NOMO-1 (cell line): ENCODE measurements at regions not wholly inside any gene's neighbourhood (a gene's known extent, or its start where the extent isn't known, plus 50 kb on each side); places are given as distances from the start of the nearest gene placed in this dataset.

Experiments
- DNase-seq, 2 experiments: peaks; one replicate each; lab custom pipeline; 2025; ENCODE audit not compliant: unreplicated experiment in 2 of 2; lab: John Stamatoyannopoulos, UW

DNA sequence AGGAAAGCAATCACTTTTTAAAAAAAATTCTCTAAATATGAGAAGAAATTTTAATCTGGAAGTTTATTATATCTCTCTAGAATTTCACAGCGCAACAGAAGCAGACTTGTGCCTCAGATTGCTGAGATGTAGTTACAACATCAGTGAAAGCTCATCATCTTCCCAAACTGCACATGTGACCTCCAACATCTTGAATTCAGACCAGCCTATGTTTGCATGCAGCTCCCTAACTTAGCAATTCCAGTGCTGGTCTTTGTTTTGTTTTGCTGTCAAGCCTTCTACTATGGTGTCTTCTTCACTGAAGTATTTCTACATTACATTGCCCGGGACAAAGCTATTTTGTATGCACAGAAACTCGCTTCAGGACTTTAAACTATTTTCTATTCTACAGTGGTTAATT lies 684.8 kb upstream of the PTBP2 start:
- no peak for DNase-seq

DNA sequence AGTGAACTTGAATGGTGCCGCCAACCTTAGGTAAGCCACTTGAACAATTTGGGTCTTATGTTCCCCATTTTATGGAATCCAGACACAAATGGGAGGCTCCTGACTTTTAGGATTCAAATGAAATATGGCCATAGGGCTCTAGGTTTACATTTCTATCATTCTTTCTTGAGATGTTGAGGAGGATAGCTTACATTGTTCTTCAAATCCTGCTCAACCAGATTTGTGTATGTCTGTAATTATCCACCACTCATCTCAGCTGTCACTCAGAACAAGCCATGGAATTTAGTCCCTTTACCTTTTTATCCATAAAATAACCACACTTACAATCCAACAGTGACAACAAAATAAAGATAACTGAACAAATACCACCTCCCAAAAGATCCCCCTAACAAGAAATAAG lies 682.9 kb upstream of the PTBP2 start:
- no peak for DNase-seq

DNA sequence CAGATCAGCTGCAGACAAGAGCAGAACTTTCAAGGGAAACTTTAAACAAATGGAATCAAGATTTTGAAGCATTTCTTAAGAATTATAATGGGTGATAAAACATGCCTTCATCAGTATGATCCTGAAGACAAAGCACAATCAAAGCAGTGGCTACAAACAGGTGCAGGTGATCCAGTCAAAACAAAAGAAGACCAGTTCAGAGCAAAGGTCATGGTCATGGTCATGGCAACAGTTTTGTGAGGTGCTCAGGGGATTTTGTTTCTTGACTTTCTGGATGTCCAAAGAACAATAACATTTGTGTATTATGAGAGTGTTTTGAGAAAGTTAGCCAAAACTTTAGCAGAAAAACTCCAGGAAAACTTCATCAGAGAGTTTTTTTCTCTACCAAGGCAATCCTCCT lies 681.7 kb upstream of the PTBP2 start:
- DNase-seq, result no peak

DNA sequence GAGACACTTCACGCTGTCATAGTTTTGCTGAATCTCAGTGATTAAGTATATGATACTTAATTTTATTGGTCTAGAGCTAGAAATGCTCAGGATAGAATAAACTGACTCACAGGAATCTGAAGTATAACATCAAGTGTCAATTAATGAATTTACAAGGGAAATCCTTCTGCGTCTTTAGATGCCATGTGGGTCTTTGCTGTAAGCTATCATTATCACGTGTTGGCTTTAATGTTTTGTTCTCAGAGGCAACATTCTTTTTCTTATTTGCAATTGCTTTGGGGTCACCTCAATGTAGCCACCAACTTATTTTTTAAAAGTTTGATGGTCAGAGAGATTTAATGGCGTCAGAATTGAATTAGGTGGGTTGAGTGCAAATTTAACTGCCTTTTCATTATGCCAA lies 680.1 kb upstream of the PTBP2 start:
- DNase-seq, result no peak

DNA sequence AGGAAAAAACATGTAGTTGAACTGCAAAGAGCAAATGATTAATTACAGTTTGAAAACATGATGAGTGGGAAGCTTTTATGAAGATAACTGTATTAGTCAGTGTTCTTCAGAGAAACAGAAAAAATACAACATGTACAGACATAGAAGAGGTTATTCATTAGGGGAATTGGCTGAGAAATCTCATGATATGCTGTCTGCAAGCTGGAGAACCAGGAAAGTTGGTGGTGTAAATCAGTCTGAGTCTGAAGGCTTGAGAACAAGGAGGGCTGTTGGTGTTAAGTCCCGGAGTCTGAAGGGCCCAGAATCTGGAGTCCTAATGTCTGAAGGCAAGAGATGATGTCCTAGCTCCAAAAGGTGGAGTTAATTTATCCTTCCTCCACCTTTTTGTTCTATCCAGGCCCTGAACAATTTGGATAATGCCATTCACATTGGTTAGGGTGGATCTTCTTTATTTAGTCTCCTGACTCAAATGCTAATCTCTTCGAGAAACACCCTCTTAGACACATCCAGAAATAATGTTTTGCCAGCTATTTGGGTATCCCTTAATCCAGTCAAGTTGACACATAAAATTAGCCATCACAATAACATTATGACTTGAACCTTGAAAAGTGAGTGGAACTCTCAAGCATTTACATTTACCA lies 672.9 kb upstream of the PTBP2 start:
- no peak for DNase-seq

DNA sequence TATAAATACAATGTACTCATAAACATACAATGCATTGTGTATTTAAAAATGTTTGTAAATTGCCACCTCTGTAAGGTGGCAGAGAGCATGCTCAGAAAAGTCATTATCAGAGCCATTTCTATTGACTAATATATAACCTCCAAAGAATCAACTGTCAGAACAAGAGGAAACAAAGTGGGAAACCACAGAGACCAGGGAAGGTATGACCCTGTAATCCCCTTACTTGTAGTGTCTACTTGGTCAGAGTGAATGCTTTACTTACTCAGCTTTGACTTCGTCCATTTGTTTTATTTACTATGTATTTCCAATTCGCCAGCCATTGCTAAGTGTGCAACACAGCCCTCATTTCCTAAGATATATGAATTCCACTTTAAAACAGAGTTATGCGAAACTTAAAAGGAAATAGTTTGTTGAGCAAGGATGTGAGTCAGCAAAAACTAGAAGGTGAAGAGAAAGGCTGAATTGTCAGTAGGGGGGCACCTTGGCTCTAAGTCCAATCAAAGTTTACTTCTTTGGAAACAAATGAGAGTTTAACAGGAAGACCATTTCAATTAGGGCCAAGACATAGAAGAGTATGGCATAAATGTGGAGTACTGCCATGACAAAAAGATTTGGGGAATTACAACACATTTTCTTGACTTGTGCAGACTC lies 671.7 kb upstream of the PTBP2 start:
- DNase-seq, result peak; percentile 46 to 65

DNA sequence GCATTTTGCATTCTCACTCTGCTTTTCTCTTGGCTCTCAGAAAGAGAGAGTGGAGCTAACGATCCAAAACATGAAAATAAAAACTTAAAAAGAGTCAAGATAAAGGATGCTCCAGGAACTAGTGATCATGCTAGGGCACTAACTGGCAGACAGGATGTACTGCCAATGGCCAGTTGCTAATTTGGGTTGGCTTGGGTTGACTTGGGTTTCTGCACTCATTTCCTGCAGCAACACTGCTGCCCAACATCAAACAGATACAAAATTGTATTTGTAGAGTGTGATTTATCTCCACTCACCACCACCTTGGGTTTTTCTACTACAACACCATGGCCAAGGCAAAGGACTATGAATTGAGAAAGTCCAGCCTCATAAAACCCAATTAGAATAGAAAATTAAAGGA lies 662.3 kb upstream of the PTBP2 start:
- DNase-seq, result no peak

DNA sequence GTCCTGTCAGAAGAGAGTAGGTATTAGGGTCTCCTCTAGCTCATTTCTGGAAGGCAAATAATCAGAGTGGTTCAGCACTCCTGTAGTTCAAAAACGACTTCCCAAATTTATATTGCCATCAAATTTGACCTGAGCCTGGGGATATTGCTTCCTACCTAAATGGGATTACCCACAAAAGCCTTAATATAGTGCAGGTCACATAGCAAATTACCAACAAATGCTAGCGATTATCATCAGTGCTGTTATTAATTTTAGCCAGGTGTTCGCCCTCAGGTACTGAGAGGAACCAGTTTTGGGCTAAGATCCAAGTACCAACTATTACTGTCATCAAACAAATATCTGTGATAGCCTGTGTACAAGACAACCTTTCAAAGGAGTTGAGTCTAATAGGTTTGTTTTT lies 661.8 kb upstream of the PTBP2 start:
- no peak for DNase-seq

DNA sequence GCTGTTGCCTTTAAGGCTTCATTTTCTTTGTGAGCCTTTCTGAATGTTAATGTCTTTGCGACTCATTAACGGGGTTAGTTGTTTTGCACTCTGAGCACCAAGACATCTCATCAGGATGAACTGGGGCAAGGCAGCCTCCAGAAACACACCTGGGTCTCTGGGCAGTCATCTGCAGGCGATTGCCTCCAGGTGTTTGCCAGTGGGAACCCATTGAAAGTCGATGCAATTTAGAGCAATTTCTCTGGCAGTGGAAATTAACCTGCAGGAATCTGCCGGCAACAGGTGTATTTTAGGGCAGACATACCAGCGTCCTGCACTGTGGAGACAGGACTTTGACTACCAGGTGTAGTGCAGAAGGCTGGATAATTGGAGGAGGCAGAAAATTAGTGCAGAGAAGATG lies 661.0 kb upstream of the PTBP2 start:
- no peak for DNase-seq

DNA sequence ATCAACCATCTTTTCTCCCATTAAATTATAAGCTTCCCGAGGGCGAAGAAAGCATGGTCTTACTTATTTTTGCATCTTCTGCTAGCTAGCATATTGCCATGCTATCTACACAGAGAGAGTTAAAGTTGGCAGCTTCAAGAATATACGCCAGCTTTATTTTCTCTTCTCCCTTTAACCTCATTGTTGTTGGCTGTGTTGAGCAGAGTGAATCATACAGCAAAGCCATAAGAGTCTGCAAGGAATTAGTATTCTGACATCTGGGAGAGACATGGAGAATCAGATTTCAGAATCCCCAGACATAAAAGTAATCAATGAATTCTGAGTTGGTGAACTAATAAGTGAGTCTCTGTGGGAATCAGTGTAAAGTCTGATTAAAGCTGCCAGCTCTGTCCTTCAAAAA lies 649.6 kb upstream of the PTBP2 start:
- no peak for DNase-seq

DNA sequence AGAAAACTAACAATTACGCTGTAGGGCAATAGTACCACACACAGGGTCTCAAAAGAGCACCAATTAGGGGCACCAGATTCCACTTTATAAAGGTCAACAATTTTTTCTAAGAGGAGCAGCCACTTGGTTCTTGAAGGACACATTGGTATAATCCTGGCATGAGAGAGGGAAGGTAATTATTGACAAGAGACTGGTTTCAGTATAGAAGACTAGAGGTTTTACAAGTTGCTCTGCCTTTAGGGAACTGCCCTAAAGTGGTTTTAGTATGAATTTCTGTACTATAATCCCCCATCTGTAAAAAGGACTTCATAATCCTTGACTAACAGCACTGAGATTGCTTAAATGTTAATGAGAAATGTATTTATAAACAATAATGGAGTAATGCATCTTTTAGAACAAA lies 648.5 kb upstream of the PTBP2 start:
- DNase-seq, result no peak

DNA sequence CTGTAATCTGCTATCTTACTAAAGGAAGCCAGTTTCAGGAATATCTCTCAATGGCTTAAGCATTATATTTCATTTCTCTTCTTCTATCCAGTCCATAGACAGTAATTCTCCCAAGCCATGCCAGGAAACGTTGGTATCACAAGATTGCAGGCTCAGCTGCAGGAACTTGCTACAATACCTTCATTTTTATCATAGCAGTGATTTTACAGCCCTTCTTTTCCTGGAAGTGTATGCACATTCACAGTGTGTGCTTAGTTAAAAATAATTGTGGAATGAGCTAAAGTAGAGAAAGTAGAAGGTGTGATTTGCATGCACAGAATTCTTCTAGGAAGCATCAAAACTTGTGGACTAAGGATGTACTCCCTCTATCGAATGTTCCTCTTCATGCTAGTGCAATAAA lies 647.2 kb upstream of the PTBP2 start:
- DNase-seq, result no peak

DNA sequence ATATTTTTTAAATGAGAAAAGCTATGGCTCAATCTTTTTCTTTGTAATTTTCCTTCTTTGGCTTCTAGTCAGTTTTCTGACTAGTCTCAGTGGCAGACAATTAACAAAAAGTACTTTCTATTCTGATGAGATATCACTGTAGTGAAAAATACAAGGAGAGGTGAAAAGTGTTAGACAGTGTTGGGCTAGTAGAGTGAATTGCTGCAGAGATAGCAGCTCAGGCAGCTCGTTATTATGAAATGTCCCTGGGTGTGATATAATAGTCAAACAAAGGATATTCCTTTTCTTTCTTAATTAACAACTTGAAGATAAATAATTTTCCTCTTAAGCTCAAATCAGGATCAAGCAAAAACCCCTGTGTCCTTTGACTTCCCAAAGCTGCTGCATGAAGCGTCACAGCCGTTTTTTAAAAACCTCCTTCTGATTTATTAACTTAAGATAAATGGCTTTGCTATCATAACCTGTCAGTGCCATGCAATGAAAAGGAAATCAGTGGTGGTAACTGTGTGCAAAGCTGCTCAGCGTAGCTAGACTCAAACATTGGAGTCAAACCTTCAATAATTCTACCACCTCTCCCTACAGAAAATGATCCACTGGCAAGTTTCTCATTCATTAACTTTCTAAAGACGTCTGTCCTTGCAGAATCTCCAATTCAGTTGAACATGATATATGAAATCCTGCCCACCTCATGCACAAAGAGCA lies 646.6 kb upstream of the PTBP2 start:
- DNase-seq, result no peak

DNA sequence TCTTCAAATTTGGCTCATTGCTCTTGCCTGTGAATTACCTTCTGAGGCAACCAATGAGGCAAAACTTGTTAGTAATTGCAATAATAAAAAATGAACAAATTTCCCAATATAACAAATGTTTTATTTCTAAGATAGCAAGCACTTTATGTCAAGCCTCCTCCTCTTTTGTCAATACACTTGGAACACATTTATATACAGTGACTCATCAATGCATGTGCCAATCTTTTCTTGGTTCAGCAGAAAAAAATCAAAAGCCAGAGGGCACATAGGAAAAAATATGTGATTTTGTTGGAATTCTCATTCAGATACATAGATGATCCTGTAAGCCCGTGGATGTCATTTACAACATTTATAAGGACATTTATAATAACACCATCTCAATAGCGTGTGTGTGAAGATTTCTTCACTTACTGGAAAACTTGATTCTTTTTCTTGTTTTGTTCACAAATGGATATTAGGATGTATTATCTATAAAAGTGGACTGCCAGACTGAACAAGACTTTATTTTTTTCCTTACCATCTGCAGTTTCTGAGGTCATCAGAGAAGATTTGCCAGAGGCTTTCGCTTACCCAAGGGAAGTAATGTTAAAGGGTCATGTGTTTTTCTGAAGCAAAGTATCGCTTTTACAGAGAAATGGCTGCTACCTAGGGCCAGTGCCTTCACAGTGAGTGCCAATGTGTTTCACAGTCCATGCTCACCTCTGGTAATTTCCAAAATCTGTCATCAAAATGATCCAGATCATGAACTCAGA lies 645.7 kb upstream of the PTBP2 start:
- DNase-seq, result no peak

DNA sequence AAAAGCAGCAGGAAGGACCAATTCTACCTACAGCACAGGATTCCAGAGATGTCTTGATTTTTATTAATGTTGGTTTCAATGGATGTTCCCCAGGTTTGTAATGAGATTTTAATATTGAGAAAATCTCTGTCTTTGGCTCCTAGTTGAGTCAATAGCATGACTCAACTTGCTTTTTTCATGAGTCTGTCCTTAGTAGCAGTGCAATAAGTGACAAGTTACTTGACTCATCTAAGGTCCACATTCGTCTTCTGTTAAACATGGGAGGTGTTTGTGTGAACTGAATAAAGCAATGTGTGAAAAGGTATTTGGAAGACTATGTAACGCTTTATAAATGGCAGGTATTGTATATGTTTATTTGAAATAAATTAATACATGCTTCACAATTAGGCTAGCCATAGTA lies 645.0 kb upstream of the PTBP2 start:
- no peak for DNase-seq

DNA sequence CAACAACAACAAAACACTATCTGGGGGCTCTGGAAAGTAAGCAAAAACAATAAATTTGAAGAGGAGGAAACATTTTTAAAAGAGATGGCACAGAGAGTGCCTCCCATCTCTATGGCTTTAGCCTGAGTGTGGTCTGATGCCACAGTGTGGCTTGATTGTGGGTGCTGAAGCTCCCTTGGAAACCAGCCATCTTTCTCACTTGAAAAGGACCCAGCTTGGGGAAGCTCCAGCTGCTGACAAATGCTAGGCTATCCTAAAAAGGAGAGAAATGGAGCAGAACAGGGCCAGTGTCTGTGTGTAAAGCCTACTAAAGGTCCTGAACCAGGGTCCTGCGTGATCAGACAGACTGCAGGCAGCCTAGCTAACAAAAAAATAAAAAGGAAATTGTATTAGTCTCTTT lies 642.0 kb upstream of the PTBP2 start:
- no peak for DNase-seq

DNA sequence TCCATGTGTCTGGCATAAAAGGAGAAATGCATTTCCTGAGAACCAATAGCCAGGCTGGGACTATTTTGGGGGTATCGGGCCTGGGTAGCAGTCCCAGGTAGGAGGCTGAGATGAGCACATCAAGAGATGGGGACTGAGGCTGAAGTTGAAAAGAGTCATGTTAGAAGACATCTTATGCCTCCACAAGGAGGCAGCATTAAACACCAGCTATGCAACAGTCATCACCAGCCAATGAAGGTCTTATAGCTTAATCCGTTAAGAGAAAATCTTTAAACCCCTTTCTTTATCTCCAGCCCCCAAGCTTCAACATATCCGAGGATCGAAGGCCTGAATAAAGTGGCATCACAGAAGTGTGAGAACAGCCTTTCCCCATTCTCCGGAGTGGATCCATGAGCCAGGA lies 640.7 kb upstream of the PTBP2 start:
- no peak for DNase-seq

DNA sequence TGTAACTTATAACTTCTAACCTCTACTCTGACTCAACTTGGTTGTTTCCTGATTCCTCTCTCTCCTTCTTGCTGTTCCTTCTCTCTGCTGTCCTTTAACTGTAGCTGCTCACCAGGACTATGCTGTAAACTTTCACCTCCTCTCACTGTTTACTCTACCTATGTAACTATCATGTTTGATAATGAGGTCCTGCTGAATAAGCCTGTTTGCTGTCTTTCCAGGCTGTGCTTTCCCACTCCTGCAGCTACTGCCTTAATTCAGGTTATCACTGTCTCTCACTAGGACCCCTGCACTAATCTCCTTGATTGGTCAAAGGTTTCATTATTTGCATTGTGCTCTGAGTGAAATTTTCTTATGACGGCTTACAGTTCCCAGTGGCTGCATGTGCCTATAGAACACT lies 633.9 kb upstream of the PTBP2 start:
- DNase-seq, result no peak

DNA sequence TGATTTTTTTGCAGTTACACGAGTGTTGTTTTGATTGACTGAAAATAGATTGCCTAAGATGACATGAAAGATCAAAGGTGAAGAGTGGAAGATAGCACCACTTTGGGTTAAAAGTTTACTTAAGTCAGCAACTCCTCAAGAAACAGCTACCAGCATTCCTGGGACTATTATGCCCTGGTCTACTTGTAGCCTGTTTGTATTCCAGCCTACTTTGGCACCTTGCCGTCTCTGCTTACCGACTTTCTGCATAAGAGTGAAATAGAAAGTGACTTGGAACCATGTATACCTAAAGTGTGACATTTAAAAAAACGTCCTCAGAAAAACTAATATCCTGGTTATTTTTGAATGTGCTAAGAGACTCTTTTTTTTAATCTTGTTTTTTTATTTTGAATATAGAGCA lies 631.5 kb upstream of the PTBP2 start:
- no peak for DNase-seq

DNA sequence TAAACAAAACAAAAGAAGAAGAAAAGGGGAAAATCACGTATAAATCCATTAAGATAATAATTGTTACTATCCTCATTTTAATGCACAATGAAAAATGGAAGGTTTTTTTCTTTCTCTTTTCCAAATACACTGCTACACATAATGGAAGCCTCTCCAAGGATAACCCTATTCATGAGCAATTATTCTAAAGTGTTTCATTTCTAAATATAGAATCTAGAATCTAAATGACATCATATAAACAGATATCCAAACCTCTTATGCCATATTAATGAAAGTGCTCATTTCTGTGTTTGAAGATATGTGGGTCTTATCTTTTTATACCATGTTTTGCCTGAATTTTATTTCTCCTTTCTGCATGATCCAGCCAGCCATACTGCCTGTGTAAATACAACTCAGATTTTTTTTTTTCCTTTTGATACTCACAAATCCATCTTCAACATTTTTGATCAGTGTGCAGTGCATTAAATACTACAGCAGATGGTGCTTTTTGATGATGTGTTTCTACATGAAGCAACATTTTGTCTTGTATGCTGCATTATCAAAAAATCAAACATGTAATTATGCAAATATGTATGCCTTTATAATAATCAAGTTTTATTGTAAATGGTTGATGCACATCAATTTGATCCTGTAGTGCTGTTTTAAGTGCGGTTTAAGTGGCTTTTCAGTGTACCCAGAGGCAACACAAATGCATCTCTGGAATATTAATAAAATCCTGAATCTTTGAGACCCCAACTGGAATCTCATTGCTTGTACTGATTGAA lies 625.6 kb upstream of the PTBP2 start:
- no peak for DNase-seq
